ENCODE measurements at regions not wholly inside any gene's neighbourhood (a gene's known extent, or its start where the extent isn't known, plus 50 kb on each side); places are given as distances from the start of the nearest gene placed in this dataset.

GRCh38 chr4:20617678-20618396 lies 82.4 kb upstream of the PACRGL start:
- in situ Hi-C loops (cut with HindIII; ENCODE audit: extremely low pct_ligation_motif_present, low pct_unique_long_range_greater_than_20kb): no loop called here
- H3K4me3 ChIP-seq (replicated peaks in 1 of 3; ENCODE audit: insufficient read depth in 1 of 3, low read depth in 2 of 3, low read length in 3 of 3): no peak overlapping the region
- 16% methylated on average over 10 of the region's 10 CpGs for WGBS (ENCODE audit: low lambda C conversion rate)

More at GRCh38 chr4:20617678-20618396, 82.4 kb upstream of the PACRGL start:
- Histone ChIP-seq H3K9me3 (ENCODE audit: low read length) (no peaks in the 10 kb centered on the region), H3K9ac (ENCODE audit: insufficient read depth, low read depth, low read length) (no peak overlapping the region), H3K4me1 (ENCODE audit: insufficient read depth, low read length) (no peaks in the 10 kb centered on the region), H3K27ac (ENCODE audit: extremely low read length, insufficient read depth, low read length) (no peak overlapping the region), H2AFZ (ENCODE audit: low read length) (no peak overlapping the region), H3K4me2 (ENCODE audit: low read depth, low read length) (no peak overlapping the region), H4K20me1 (ENCODE audit: insufficient read depth, low read length) (no peaks in the 10 kb centered on the region), H3K27me3 (ENCODE audit: control insufficient read depth in 1 of 2, insufficient read depth in 2 of 2, low read length in 2 of 2) (no peaks in the 10 kb centered on the region), H3K36me3 (replicated peaks in 1 of 2; ENCODE audit: control insufficient read depth in 1 of 2, insufficient read depth in 2 of 2, low read length in 2 of 2) (no peaks in the 10 kb centered on the region), H3K79me2 (ENCODE audit: insufficient read depth, low read length) (no peaks in the 10 kb centered on the region)
- TF ChIP-seq NFIC (IDR thresholded peaks at IDR 0.05; ENCODE audit: low read length) (no peak), ZNF530 (CRISPR knock-in tag; IDR thresholded peaks at IDR 0.05; ENCODE audit: low read depth) (no peak), ZBTB7B (CRISPR knock-in tag; IDR thresholded peaks at IDR 0.05) (no peak), ZUFSP (CRISPR knock-in tag; IDR thresholded peaks at IDR 0.05; ENCODE audit: borderline replicate concordance) (no peak), ZNF160 (CRISPR knock-in tag; IDR thresholded peaks at IDR 0.05) (no peak), STAT5B (CRISPR knock-in tag; IDR thresholded peaks at IDR 0.05) (no peak), CBX2 (IDR thresholded peaks at IDR 0.05; ENCODE audit: low read depth, low read length) (no peak), CBX2 (CRISPR knock-in tag; IDR thresholded peaks at IDR 0.05; ENCODE audit: low read depth) (no peak), STAG1 (CRISPR knock-in tag; IDR thresholded peaks at IDR 0.05) (no peak), UBTF (CRISPR knock-in tag; IDR thresholded peaks at IDR 0.05) (no peak)
- BruUV-seq (replicated peaks): no TSS peak
- ChIA-PET POLR2A (no interaction called here), CTCF (ENCODE audit: low intra/inter-chr PET ratio, low total read pairs) (no interaction called here)
- no peak for FAIRE-seq
- no peak for DNase-seq (ENCODE audit: low spot score)
- no peak for ATAC-seq
- intact Hi-C loops (cut with micrococcal nuclease; ENCODE audit: unreplicated experiment): no loop called here
